Fibroblast of skin of left quadriceps (primary cell): ENCODE measurements at regions not wholly inside any gene's neighbourhood (a gene's known extent, or its start where the extent isn't known, plus 50 kb on each side); places are given as distances from the start of the nearest gene placed in this dataset.

Source experiments
- DNase-seq, 2 experiments: peaks; one replicate each; pipeline ENCODE4 v3.0.0-alpha.2; 2013; ENCODE audit warnings: low read depth in 2 of 2

DNA sequence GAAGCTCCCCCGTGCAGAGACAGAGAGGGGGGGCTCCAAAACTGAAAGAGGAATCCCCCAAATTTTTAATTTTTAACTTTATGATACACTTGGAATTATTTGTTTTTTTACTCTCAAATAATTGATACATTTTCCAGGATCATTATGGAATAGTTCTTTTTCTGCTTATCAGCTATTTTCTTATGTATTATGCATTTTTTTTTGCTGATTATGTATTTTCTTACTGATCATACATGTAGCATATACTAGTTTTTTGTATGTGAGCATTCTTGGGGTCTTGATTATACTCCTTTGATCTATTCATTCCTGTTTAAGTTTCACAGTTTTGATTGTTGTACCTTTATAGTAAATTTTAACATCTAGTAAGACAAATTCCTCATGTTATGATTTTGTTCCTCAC is 55.5 kb upstream of the LDHB start:
- no peak for DNase-seq

GRCh38 chr12:21710958-21711775 is 53.5 kb upstream of the LDHB start:
- peak; percentile 36 to 37 for DNase-seq
